ENCODE measurements at regions not wholly inside any gene's neighbourhood (a gene's known extent, or its start where the extent isn't known, plus 50 kb on each side); places are given as distances from the start of the nearest gene placed in this dataset.
A peak's percentile ranks its signal among the peaks of the same experiment; 100 is the strongest.

- intact Hi-C loops (cut with DNase I; ENCODE audit: low total_unique reads), result no loop called here
- no peak for TF ChIP-seq EP300 (IDR thresholded peaks at IDR 0.05)
- TF ChIP-seq POLR2A (IDR thresholded peaks at IDR 0.05), result no peak
- TF ChIP-seq CTCF (IDR thresholded peaks at IDR 0.05), result no peak
- no peak for TF ChIP-seq POLR2AphosphoS5 (IDR thresholded peaks at IDR 0.05)
- Histone ChIP-seq H3K4me1 (no peaks in the 10 kb centered on the region), H3K27me3 (no peaks in the 10 kb centered on the region), H3K9me3 (no peaks in the 10 kb centered on the region), H3K36me3 (no peaks in the 10 kb centered on the region), H3K27ac (no peak overlapping the region), H3K4me3 (no peak overlapping the region)
- 70 to 79% (median 76%) methylated on average over 5 of the region's 5 CpGs for WGBS, 5 donors
- no peak for DNase-seq
Measured at GRCh38 chr5:15132816-15133405, 261.3 kb upstream of the ANKH start.

GRCh38 chr5:15131909-15132308, 260.3 kb upstream of the ANKH start:
- DNase-seq, result no peak
- no peaks in the 10 kb centered on the region for H3K27me3 ChIP-seq
- no peak overlapping the region for H3K27ac ChIP-seq
- no peaks in the 10 kb centered on the region for H3K9me3 ChIP-seq
- no peaks in the 10 kb centered on the region for H3K4me1 ChIP-seq
- TF ChIP-seq POLR2AphosphoS5 (IDR thresholded peaks at IDR 0.05) (no peak), EP300 (IDR thresholded peaks at IDR 0.05) (no peak), CTCF (IDR thresholded peaks at IDR 0.05) (no peak), POLR2A (IDR thresholded peaks at IDR 0.05) (no peak)
- H3K4me3 ChIP-seq, result no peak overlapping the region
- no peaks in the 10 kb centered on the region for H3K36me3 ChIP-seq
- intact Hi-C loops (cut with DNase I; ENCODE audit: low total_unique reads), result no loop called here
- WGBS, 5 donors, result 92 to 100% (median 94%) methylated on average over 1 to 5 of the region's 5 CpGs

GRCh38 chr5:15124871-15125568, 253.4 kb upstream of the ANKH start:
- peak in 1 of 2 donors; percentile 73 for DNase-seq
- TF ChIP-seq EP300 (IDR thresholded peaks at IDR 0.05) (no peak), CTCF (IDR thresholded peaks at IDR 0.05) (no peak), POLR2A (IDR thresholded peaks at IDR 0.05) (no peak), POLR2AphosphoS5 (IDR thresholded peaks at IDR 0.05) (no peak)
- H3K4me1 ChIP-seq, result no peaks in the 10 kb centered on the region

GRCh38 chr5:15124461-15124860, 252.9 kb upstream of the ANKH start:
- no peaks in the 10 kb centered on the region for H3K36me3 ChIP-seq
- peak in 1 of 2 donors; percentile 37 for DNase-seq
- no peaks in the 10 kb centered on the region for H3K4me1 ChIP-seq
- intact Hi-C loops (cut with DNase I; ENCODE audit: low total_unique reads), result no loop called here
- H3K27me3 ChIP-seq, result no peaks in the 10 kb centered on the region
- 60 to 78% (median 67%) methylated on average over 3 of the region's 3 CpGs for WGBS, 5 donors
- peaks cover 0 to 7% (median 0%) of the 10 kb centered on the region in 4 donors for H3K9me3 ChIP-seq
- TF ChIP-seq EP300 (IDR thresholded peaks at IDR 0.05) (no peak), CTCF (IDR thresholded peaks at IDR 0.05) (no peak), POLR2AphosphoS5 (IDR thresholded peaks at IDR 0.05) (no peak), POLR2A (IDR thresholded peaks at IDR 0.05) (no peak)
- no peak overlapping the region for H3K4me3 ChIP-seq
- no peak overlapping the region for H3K27ac ChIP-seq

More at GRCh38 chr5:15124871-15125568, 253.4 kb upstream of the ANKH start:
- Histone ChIP-seq H3K27me3 (no peaks in the 10 kb centered on the region), H3K9me3 (peaks cover 0 to 7% (median 0%) of the 10 kb centered on the region in 4 donors), H3K36me3 (no peaks in the 10 kb centered on the region), H3K4me3 (no peak overlapping the region), H3K27ac (no peak overlapping the region)
- 34 to 52% (median 42%) methylated on average over 2 of the region's 2 CpGs for WGBS, 5 donors
- intact Hi-C loops (cut with DNase I; ENCODE audit: low total_unique reads), result no loop called here
